GM12892 (cell line): ENCODE measurements at regions not wholly inside any gene's neighbourhood (a gene's known extent, or its start where the extent isn't known, plus 50 kb on each side); places are given as distances from the start of the nearest gene placed in this dataset.

Experiments
- POLR2A ChIP-seq: IDR thresholded peaks from 2 replicates; pipeline ENCODE4 v1.6.1; 2011; ENCODE audit warnings: low read depth, low read length, control low read depth
- POLR2AphosphoS5 ChIP-seq: IDR thresholded peaks from 2 replicates; pipeline ENCODE4 v1.6.1; 2011; ENCODE audit warnings: low read depth, low read length, control low read depth

GRCh38 chr7:51881309-51881708, 564.7 kb upstream of the COBL start:
- TF ChIP-seq POLR2A (no peak), POLR2AphosphoS5 (no peak)
